K562 (cell line): ENCODE measurements at regions not wholly inside any gene's neighbourhood (a gene's known extent, or its start where the extent isn't known, plus 50 kb on each side); places are given as distances from the start of the nearest gene placed in this dataset.

Source experiments
- ATAC-seq: fragments of 200-7000 bp; cut with Tn5 transposase; 3 replicates; pipeline ENCODE4 v1.9.1; 2020; ENCODE audit warnings: moderate library complexity
- BruUV-seq: library from RNA; stranded (reverse); fragments of 400-500 nt; replicated peaks from 2 replicates; lab custom pipeline; 2021; lab: Mats Ljungman, UMichigan
- CTCF ChIA-PET: fragments of 300-600 bp; formaldehyde crosslinking; extraction: SDS; loops from one replicate; lab custom pipeline; 2021; ENCODE audit warnings: low intra/inter-chr PET ratio; lab: Yijun Ruan, JAX
- POLR2A ChIA-PET: fragments of 300-600, 350-650 bp; sonication (Branson Sonifier 250); formaldehyde crosslinking; extraction: SDS; loops from one replicate; lab custom pipeline; 2021; ENCODE audit warnings: antibody characterized with exemption, inconsistent platforms; lab: Yijun Ruan, JAX
- DNase-seq, 4 experiments: peaks; one replicate each; pipeline versions ENCODE4 v3.0.0 to v3.0.0-alpha.2; 2011 to 2018; ENCODE audit warnings: low spot score in 3 of 4, mixed read lengths in 3 of 4; ENCODE audit errors: extremely low read depth in 1 of 4
- FAIRE-seq: peaks from 2 replicates; lab custom pipeline; 2011; peaks lifted over from hg19 to GRCh38; lab: Jason Lieb, UNC
- H2AFZ ChIP-seq: 2 replicates; pipeline ENCODE4 v1.6.0; 2011; ENCODE audit warnings: low read depth, low read length, control low read depth, inconsistent platforms
- H3K27ac ChIP-seq: fragments of 200-600 bp; 3 replicates; pipeline ENCODE4 v1.8.0; 2011; ENCODE audit warnings: low read depth, mild to moderate bottlenecking, control low read depth, inconsistent platforms, low read length, moderate library complexity, mixed read lengths; ENCODE audit errors: extremely low read depth
- H3K27me3 ChIP-seq, 2 experiments: fragments of 300-600 bp in 1 of 2; 2 replicates in 1 of 2; 3 replicates in 1 of 2; pipeline versions ENCODE4 v1.6.0 to v1.8.0; 2011; ENCODE audit warnings: inconsistent platforms in 2 of 2, low read length in 2 of 2, mild to moderate bottlenecking in 1 of 2, mixed read lengths in 1 of 2, moderate library complexity in 1 of 2; ENCODE audit not compliant: control insufficient read depth in 2 of 2, insufficient read depth in 2 of 2
- H3K36me3 ChIP-seq: fragments of 300-600 bp; 3 replicates; pipeline ENCODE4 v1.8.0; 2011; ENCODE audit warnings: mild to moderate bottlenecking, low read length, inconsistent platforms; ENCODE audit not compliant: control insufficient read depth, insufficient read depth
- H3K4me1 ChIP-seq, 2 experiments: fragments of 200-600 bp in 1 of 2; replicated peaks in 1 of 2; 2 replicates in 1 of 2; 3 replicates in 1 of 2; pipeline versions ENCODE4 v1.5.1 to v1.8.0; 2011; ENCODE audit warnings: inconsistent platforms in 2 of 2, low read length in 2 of 2, mild to moderate bottlenecking in 1 of 2, mixed read lengths in 1 of 2, moderate library complexity in 1 of 2; ENCODE audit not compliant: control insufficient read depth in 2 of 2, insufficient read depth in 2 of 2
- H3K4me2 ChIP-seq: 2 replicates; pipeline ENCODE4 v1.6.1; 2011; ENCODE audit warnings: low read length, control low read depth, inconsistent platforms, mixed read lengths; ENCODE audit not compliant: insufficient read depth
- H3K4me3 ChIP-seq: fragments of 200-600 bp; sonication (generic), shearing (Covaris generic); 2 replicates; pipeline ENCODE4 v1.5.1; 2016; ENCODE audit warnings: control low read depth, inconsistent platforms
- H3K79me2 ChIP-seq: fragments of 200-600 bp; 3 replicates; pipeline ENCODE4 v1.8.0; 2011; ENCODE audit warnings: low read length, inconsistent platforms; ENCODE audit not compliant: control insufficient read depth, insufficient read depth
- H3K9ac ChIP-seq, 2 experiments: 2 replicates each; pipeline versions ENCODE4 v1.6.0 to v1.6.1; 2011; ENCODE audit warnings: low read depth in 2 of 2, low read length in 2 of 2, control low read depth in 1 of 2, inconsistent platforms in 1 of 2, mild to moderate bottlenecking in 1 of 2, mixed read lengths in 1 of 2; ENCODE audit not compliant: insufficient read depth in 1 of 2
- H3K9me1 ChIP-seq: one replicate; pipeline ENCODE4 v1.6.0; 2011; ENCODE audit warnings: inconsistent platforms, mild to moderate bottlenecking, low read length, moderate library complexity; ENCODE audit not compliant: control insufficient read depth, insufficient read depth
- H3K9me3 ChIP-seq: replicated peaks from 2 replicates; pipeline ENCODE4 v1.5.1; 2011; ENCODE audit warnings: low read depth, low read length, inconsistent platforms; ENCODE audit not compliant: control insufficient read depth, insufficient read depth
- H4K20me1 ChIP-seq: replicated peaks from 2 replicates; pipeline ENCODE4 v1.6.1; 2011; ENCODE audit warnings: low read length, inconsistent platforms, mixed read lengths; ENCODE audit not compliant: control insufficient read depth, insufficient read depth
- CHCHD3 ChIP-seq: fragments of 250-450 bp; sonication (Bioruptor Pico); IDR thresholded peaks from 2 replicates; pipeline ENCODE4 v2.1.2; 2022; ENCODE audit warnings: mild to moderate bottlenecking
- HEY1 ChIP-seq: fragments of 250-450 bp; sonication (Bioruptor Pico); IDR thresholded peaks from 2 replicates; pipeline ENCODE4 v1.5.0; 2020; ENCODE audit warnings: mild to moderate bottlenecking, moderate library complexity, borderline replicate concordance
- IRF1 ChIP-seq: sonication (generic); formaldehyde crosslinking; IDR thresholded peaks from 2 replicates; pipeline ENCODE4 v1.8.0; 2022; ENCODE audit warnings: missing genetic modification reagents, mild to moderate bottlenecking, borderline replicate concordance
- L3MBTL2 ChIP-seq: fragments of 450-650 bp; IDR thresholded peaks from 2 replicates; pipeline ENCODE4 v1.6.1; 2016; ENCODE audit warnings: mild to moderate bottlenecking, moderate library complexity
- RBM39 ChIP-seq: fragments of 200-400 bp; formaldehyde crosslinking; optimal IDR thresholded peaks from 2 replicates; pipeline ENCODE3; 2018; ENCODE audit warnings: low read depth, low read length
- SIN3A ChIP-seq, 2 experiments: fragments of 150-350 bp in 1 of 2; IDR thresholded peaks; 2 replicates each; pipeline ENCODE4 v1.6.1; 2011 to 2016; ENCODE audit warnings: borderline replicate concordance in 2 of 2, low read depth in 2 of 2, low read length in 2 of 2, mild to moderate bottlenecking in 2 of 2, moderate library complexity in 2 of 2; ENCODE audit not compliant: control insufficient read depth in 1 of 2
- SRSF9 ChIP-seq: fragments of 200-400 bp; formaldehyde crosslinking; IDR thresholded peaks from 2 replicates; pipeline ENCODE4 v1.6.1; 2017; ENCODE audit warnings: low read depth, low read length, borderline replicate concordance
- ZNF165 ChIP-seq: fragments of 250-450 bp; sonication (Bioruptor Pico); IDR thresholded peaks from 2 replicates; pipeline ENCODE4 v1.4.0; 2020; ENCODE audit warnings: borderline replicate concordance
- ZNF217 ChIP-seq: sonication (generic); formaldehyde crosslinking; IDR thresholded peaks from 2 replicates; pipeline ENCODE4 v1.8.0; 2022; ENCODE audit warnings: mild to moderate bottlenecking, missing genetic modification reagents
- ZNF699 ChIP-seq: fragments of 250-450 bp; sonication (Bioruptor Pico); IDR thresholded peaks from 2 replicates; pipeline ENCODE4 v1.8.0; 2021; ENCODE audit warnings: mild to moderate bottlenecking, moderate library complexity; ENCODE audit not compliant: insufficient replicate concordance
- WGBS: fragments of 100-300 bp; shearing (Covaris generic); methylation state at CpG from one replicate; pipeline ENCODE4 v1.1.6; 2016; ENCODE audit warnings: low coverage, mixed read lengths; ENCODE audit not compliant: insufficient coverage; ENCODE audit errors: missing lambda C conversion rate; 5-methylcytosine and 5-hydroxymethylcytosine counted together
- in situ Hi-C: fragments of 300-500 bp; cut with MboI; formaldehyde crosslinking; loops from 4 replicates; pipeline ENCODE4 v1.15.0; 2018; ENCODE audit warnings: inconsistent platforms, mixed read lengths
- intact Hi-C: fragments of 100-400 bp; cut with micrococcal nuclease; formaldehyde crosslinking; loops from 2 replicates; pipeline ENCODE4 v1.14.2; 2022
- TF ChIP-seq, protein P1 (sequence below), 2 experiments: fragments of 450-650 bp in 1 of 2; sonication (generic) in 1 of 2; formaldehyde crosslinking; conservative IDR thresholded peaks; 2 replicates each; pipeline versions ENCODE4 v1.4.0 to v1.8.1; 2020 to 2022; ENCODE audit warnings: mild to moderate bottlenecking in 1 of 2, missing genetic modification reagents in 1 of 2
- TF ChIP-seq, protein P2 (sequence below): fragments of 250-450 bp; sonication (Bioruptor Pico); IDR thresholded peaks from 2 replicates; pipeline ENCODE4 v1.4.0; 2020; ENCODE audit warnings: mild to moderate bottlenecking
- TF ChIP-seq, protein P3 (sequence below): fragments of 200-400 bp; formaldehyde crosslinking; IDR thresholded peaks from 2 replicates; pipeline ENCODE4 v1.6.1; 2017; ENCODE audit warnings: mild to moderate bottlenecking, low read depth, low read length, moderate library complexity

DNA sequence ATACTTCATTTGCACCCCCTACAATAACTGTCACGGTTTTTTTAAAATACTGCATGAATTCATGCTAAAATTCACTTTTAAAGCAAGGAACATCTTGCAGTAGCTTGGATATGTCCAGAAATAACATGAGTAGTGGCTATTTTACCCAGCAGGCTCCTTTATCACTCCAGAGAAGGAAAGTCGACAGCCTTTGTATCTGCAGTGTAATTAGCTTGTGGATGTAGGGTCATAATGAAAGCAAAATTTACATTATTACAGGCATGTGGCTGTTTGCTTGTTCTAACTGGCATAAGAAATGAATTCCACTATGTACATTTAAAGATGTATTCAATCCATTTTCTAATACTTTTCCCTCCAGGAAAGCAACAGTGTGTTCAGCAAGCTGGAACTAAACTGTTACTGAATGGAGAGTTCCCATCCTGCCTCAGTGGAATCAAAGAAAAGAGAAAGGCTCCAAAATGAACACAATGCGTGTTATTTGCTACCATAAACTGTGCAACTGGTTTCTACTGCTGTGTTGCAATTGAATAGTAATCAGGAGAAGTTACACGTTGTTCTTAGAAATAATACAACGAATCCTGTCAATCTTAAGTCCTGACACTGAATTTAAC lies 321.2 kb upstream of the VRK2 start (continued):
- TF ChIP-seq ZNF165 (CRISPR knock-in tag), result no peak
- TF ChIP-seq ZNF699, result no peak
- TF ChIP-seq, all 486 proteins: peak for 0

- Histone ChIP-seq H3K36me3 (no peaks in the 10 kb centered on the region), H3K27ac (no peak overlapping the region)
- POLR2A ChIA-PET, result interaction anchor here (1.3 kb wide), 1 partner anchor 14 kb away, joined by 3 read pairs; no protein-coding TSS in a partner anchor
- no peak for TF ChIP-seq CHCHD3 (CRISPR knock-in tag)
- TF ChIP-seq RBM39, result no peak
- TF ChIP-seq, protein P1, sequence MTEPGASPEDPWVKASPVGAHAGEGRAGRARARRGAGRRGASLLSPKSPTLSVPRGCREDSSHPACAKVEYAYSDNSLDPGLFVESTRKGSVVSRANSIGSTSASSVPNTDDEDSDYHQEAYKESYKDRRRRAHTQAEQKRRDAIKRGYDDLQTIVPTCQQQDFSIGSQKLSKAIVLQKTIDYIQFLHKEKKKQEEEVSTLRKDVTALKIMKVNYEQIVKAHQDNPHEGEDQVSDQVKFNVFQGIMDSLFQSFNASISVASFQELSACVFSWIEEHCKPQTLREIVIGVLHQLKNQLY (CRISPR knock-in tag; conservative IDR thresholded peaks at IDR 0.05), result no peak
- TF ChIP-seq, protein P2, sequence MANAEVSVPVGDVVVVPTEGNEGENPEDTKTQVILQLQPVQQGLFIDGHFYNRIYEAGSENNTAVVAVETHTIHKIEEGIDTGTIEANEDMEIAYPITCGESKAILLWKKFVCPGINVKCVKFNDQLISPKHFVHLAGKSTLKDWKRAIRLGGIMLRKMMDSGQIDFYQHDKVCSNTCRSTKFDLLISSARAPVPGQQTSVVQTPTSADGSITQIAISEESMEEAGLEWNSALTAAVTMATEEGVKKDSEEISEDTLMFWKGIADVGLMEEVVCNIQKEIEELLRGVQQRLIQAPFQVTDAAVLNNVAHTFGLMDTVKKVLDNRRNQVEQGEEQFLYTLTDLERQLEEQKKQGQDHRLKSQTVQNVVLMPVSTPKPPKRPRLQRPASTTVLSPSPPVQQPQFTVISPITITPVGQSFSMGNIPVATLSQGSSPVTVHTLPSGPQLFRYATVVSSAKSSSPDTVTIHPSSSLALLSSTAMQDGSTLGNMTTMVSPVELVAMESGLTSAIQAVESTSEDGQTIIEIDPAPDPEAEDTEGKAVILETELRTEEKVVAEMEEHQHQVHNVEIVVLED (CRISPR knock-in tag), result no peak
- TF ChIP-seq ZNF217 (CRISPR knock-in tag), result no peak
- TF ChIP-seq, protein P3, sequence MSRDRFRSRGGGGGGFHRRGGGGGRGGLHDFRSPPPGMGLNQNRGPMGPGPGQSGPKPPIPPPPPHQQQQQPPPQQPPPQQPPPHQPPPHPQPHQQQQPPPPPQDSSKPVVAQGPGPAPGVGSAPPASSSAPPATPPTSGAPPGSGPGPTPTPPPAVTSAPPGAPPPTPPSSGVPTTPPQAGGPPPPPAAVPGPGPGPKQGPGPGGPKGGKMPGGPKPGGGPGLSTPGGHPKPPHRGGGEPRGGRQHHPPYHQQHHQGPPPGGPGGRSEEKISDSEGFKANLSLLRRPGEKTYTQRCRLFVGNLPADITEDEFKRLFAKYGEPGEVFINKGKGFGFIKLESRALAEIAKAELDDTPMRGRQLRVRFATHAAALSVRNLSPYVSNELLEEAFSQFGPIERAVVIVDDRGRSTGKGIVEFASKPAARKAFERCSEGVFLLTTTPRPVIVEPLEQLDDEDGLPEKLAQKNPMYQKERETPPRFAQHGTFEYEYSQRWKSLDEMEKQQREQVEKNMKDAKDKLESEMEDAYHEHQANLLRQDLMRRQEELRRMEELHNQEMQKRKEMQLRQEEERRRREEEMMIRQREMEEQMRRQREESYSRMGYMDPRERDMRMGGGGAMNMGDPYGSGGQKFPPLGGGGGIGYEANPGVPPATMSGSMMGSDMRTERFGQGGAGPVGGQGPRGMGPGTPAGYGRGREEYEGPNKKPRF, result no peak
- no peak for TF ChIP-seq SIN3A (IDR thresholded peaks at IDR 0.05; ENCODE audit: borderline replicate concordance in 2 of 2, control insufficient read depth in 1 of 2, low read depth in 2 of 2, low read length in 2 of 2)
- no peak for TF ChIP-seq HEY1 (CRISPR knock-in tag)
- no peak for TF ChIP-seq L3MBTL2
- TF ChIP-seq IRF1 (CRISPR knock-in tag), result no peak
- TF ChIP-seq SRSF9, result no peak
- TF ChIP-seq, all 486 proteins: peak for 0
- H3K9ac ChIP-seq, result no peak overlapping the region
- no peak for DNase-seq
- H3K4me3 ChIP-seq, result no peak overlapping the region
- intact Hi-C loops (no loop called here), in situ Hi-C loops (no loop called here)
- no peak overlapping the region for H3K4me2 ChIP-seq
- WGBS, result 2% methylated on average over 4 of the region's 4 CpGs
- H3K4me1 ChIP-seq, result no peaks in the 10 kb centered on the region
- H4K20me1 ChIP-seq, result no peaks in the 10 kb centered on the region
- no peaks in the 10 kb centered on the region for H3K79me2 ChIP-seq
- BruUV-seq, result no TSS peak
- H3K27me3 ChIP-seq, result no peaks in the 10 kb centered on the region
- no peak overlapping the region for H2AFZ ChIP-seq
- CTCF ChIA-PET, result no interaction called here
- FAIRE-seq, result no peak
- no peaks in the 10 kb centered on the region for H3K9me1 ChIP-seq
- no peaks in the 10 kb centered on the region for H3K9me3 ChIP-seq
- no peak for ATAC-seq
Measured at GRCh38 chr2:57726294-57726693, 320.3 kb upstream of the VRK2 start.
